Subcutaneous abdominal adipose tissue (tissue), 5 donors: ENCODE measurements at regions not wholly inside any gene's neighbourhood (a gene's known extent, or its start where the extent isn't known, plus 50 kb on each side); places are given as distances from the start of the nearest gene placed in this dataset.

Source experiments
- H3K27ac ChIP-seq: one replicate; pipeline ENCODE4 v1.7.0; 2013; ENCODE audit warnings: low read depth, mild to moderate bottlenecking, inconsistent platforms, low read length, moderate library complexity
- H3K27me3 ChIP-seq, 5 donors: one replicate each; pipeline ENCODE4 v1.7.0; 2013; ENCODE audit warnings: low read length in 5 of 5, inconsistent platforms in 1 of 5; ENCODE audit not compliant: control insufficient read depth in 5 of 5, insufficient read depth in 4 of 5
- H3K36me3 ChIP-seq, 5 donors: one replicate each; pipeline ENCODE4 v1.7.0; 2013; ENCODE audit warnings: low read length in 5 of 5; ENCODE audit not compliant: control insufficient read depth in 5 of 5, insufficient read depth in 5 of 5
- H3K4me1 ChIP-seq, 5 donors: one replicate each; pipeline ENCODE4 v1.7.0; 2013; ENCODE audit warnings: low read length in 5 of 5, mild to moderate bottlenecking in 3 of 5, moderate library complexity in 1 of 5; ENCODE audit not compliant: control insufficient read depth in 5 of 5, insufficient read depth in 5 of 5
- H3K4me3 ChIP-seq, 5 donors: one replicate each; pipeline ENCODE4 v1.7.0; 2013; ENCODE audit warnings: low read length in 5 of 5, low read depth in 1 of 5
- H3K9ac ChIP-seq, 5 donors: one replicate each; pipeline ENCODE4 v1.7.0; 2013; ENCODE audit warnings: low read length in 5 of 5, mild to moderate bottlenecking in 4 of 5, moderate library complexity in 3 of 5
- H3K9me3 ChIP-seq, 5 donors: one replicate each; pipeline ENCODE4 v1.7.0; 2013; ENCODE audit warnings: low read length in 5 of 5; ENCODE audit not compliant: control insufficient read depth in 5 of 5
- donor health status: healthy.
- donor health status: healthy.
- donor health status: healthy.
- donor health status: healthy.
- donor health status: healthy.

GRCh38 chr15:93261845-93262244 lies 172.8 kb upstream of the RGMA start:
- H3K9me3 ChIP-seq: peaks cover 0 to 10% (median 0%) of the 10 kb centered on the region in 5 donors
- no peak overlapping the region for H3K4me3 ChIP-seq
- H3K4me1 ChIP-seq: no peaks in the 10 kb centered on the region
- no peak overlapping the region for H3K27ac ChIP-seq
- no peaks in the 10 kb centered on the region for H3K36me3 ChIP-seq
- no peaks in the 10 kb centered on the region for H3K27me3 ChIP-seq
- H3K9ac ChIP-seq: no peak overlapping the region

DNA sequence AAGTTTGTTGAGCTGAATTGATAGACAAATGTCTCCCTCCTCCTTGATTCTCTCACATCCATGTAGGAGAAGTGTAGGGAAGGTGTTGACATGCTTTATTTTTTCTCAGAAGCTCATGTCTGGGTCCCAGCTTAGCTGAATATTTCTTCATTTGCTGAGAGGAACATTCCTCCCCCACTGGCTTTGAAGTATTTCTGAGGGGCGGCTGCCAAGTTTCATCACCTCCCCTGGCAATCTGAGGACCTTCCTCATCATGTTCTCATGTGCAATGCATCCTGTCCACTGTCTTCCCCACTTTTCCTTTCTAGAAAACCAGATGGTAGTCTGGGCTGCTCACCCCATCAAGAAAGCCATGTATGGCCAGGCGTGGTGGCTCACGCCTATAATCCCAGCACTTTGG lies 168.9 kb upstream of the RGMA start:
- H3K4me3 ChIP-seq: no peak overlapping the region
- H3K9me3 ChIP-seq: peaks cover 0 to under 1% (median 0%) of the 10 kb centered on the region in 5 donors
- H3K27me3 ChIP-seq: no peaks in the 10 kb centered on the region
- no peak overlapping the region for H3K9ac ChIP-seq
- H3K36me3 ChIP-seq: no peaks in the 10 kb centered on the region
- peaks cover 1 to 16% (median 11%) of the 10 kb centered on the region in 5 donors for H3K4me1 ChIP-seq
- H3K27ac ChIP-seq: no peak overlapping the region

DNA sequence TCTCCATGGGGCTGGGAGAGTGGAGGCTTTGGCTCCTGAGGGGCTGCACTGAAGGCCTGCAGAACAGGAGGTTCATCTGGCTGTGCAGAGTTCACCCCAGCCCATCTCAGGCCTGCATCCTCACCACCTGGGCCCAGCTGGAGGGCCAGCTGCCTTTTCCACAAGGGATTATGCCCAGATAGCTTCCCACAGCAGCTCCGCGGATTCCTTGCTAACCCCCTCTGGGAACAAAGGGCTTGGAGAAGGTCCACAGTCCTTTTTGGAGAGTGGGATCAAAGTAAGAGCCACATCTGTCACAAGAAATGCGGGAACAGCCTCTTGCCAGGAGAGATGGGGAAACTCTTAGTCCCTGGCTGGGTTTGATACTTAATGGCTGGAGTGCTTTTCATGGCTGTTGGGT lies 164.7 kb upstream of the RGMA start:
- H3K4me3 ChIP-seq: no peak overlapping the region
- no peak overlapping the region for H3K9ac ChIP-seq
- no peaks in the 10 kb centered on the region for H3K36me3 ChIP-seq
- H3K27ac ChIP-seq: no peak overlapping the region
- H3K4me1 ChIP-seq: peaks cover 5 to 44% (median 35%) of the 10 kb centered on the region in 5 donors
- H3K27me3 ChIP-seq: no peaks in the 10 kb centered on the region
- H3K9me3 ChIP-seq: no peaks in the 10 kb centered on the region

DNA sequence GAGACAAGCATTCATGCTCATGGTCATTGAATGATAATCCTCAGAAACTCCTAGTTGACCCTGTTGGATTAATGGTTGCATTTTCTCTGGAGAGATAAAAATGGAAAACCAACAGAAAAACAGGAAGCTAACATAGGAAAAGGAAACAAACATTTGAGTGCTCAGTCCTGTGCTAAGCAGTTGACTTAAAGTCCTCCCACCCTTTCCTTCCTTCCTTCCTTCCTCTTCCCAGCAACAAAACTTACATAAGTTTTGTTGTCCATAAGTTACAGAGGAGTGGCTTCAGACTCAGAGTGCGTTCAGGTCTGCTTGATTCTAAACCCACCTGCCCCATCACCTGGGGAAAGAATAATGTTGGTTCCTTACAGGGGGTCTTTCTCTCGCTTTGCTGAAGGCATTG lies 163.8 kb upstream of the RGMA start:
- Histone ChIP-seq H3K4me1 (peaks cover 8 to 49% (median 40%) of the 10 kb centered on the region in 5 donors), H3K9me3 (no peaks in the 10 kb centered on the region), H3K4me3 (peak overlapping the region in 2 of 5 donors; percentile 0 to 4), H3K27me3 (no peaks in the 10 kb centered on the region), H3K9ac (no peak overlapping the region), H3K27ac (no peak overlapping the region), H3K36me3 (no peaks in the 10 kb centered on the region)

DNA sequence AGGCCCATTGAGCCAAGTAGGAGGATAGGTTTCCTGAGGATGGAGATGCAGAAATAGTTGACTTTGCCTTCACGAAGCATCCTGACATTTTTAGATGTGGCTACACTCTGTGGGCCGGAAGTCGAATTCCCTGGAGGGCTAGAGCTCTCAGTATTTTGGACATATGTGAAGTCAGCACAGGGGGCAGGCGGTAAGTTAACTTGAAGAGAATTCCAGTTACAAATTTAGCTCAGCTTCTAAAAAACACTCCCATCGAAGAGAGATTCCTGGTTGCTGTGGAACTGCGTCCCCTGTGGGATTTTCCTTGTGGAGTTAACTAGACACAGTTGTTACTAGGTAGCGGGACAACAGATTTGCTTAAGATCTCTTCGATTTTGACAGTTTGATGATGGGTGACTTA lies 161.9 kb upstream of the RGMA start:
- Histone ChIP-seq H3K36me3 (no peaks in the 10 kb centered on the region), H3K4me3 (no peak overlapping the region), H3K9ac (no peak overlapping the region), H3K4me1 (peaks cover 8 to 57% (median 46%) of the 10 kb centered on the region in 5 donors), H3K27me3 (no peaks in the 10 kb centered on the region), H3K27ac (peak overlapping the region; percentile 4), H3K9me3 (no peaks in the 10 kb centered on the region)

DNA sequence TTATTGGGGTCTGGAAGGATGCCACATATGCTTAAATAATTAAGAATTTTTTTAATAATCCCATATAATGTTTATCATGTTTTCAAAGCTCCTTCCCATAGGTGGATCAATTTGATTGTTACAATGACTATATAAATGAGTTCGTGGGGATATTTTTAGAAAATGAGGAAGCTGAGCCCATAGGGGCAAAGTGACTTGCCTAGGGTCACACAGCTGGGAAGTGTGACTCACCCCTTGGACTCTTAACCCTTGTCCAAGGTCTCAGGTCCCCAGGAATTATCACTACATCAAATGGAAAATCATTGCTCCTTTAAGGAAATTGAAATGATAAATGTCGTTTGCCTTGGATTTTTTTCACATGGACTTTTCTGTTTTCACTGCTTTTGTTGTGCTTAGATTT lies 161.2 kb upstream of the RGMA start:
- Histone ChIP-seq H3K9ac (no peak overlapping the region), H3K9me3 (no peaks in the 10 kb centered on the region), H3K36me3 (no peaks in the 10 kb centered on the region), H3K27ac (peak overlapping the region; percentile 4), H3K27me3 (no peaks in the 10 kb centered on the region), H3K4me3 (no peak overlapping the region), H3K4me1 (peaks cover 8 to 57% (median 42%) of the 10 kb centered on the region in 5 donors)

DNA sequence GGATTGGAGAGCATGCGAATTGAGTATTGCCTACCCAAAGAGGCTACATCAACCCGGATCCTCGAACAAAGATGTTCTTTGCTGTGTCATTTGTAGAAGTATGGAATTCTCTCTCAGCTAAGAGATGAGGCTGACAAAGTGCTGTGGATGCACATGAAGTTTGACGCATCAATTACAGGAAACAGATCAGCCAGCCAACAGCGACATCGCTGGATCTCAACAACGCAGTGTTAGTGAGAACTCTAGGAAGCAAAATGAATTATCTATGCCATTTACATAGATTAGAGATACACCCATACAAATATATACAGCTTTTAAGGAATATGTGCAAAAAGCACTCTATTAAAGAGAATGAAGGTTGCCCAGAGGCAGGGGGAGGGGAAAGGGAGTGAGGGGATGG lies 160.6 kb upstream of the RGMA start:
- Histone ChIP-seq H3K36me3 (no peaks in the 10 kb centered on the region), H3K9me3 (no peaks in the 10 kb centered on the region), H3K9ac (no peak overlapping the region), H3K27me3 (no peaks in the 10 kb centered on the region), H3K4me1 (peaks cover 8 to 57% (median 42%) of the 10 kb centered on the region in 5 donors), H3K27ac (peak overlapping the region; percentile 4), H3K4me3 (no peak overlapping the region)

- no peak overlapping the region for H3K27ac ChIP-seq
- H3K27me3 ChIP-seq: no peaks in the 10 kb centered on the region
- peaks cover 7 to 44% (median 28%) of the 10 kb centered on the region in 5 donors for H3K4me1 ChIP-seq
- H3K9me3 ChIP-seq: no peaks in the 10 kb centered on the region
- H3K36me3 ChIP-seq: no peaks in the 10 kb centered on the region
- peak overlapping the region in 3 of 5 donors; percentile 6 to 46 (median 29) for H3K4me3 ChIP-seq
- H3K9ac ChIP-seq: peak overlapping the region in 1 of 5 donors; percentile 21
These were observed 158.6 kb upstream of the RGMA start for GRCh38 chr15:93247466-93248121.

- Histone ChIP-seq H3K9me3 (no peaks in the 10 kb centered on the region), H3K36me3 (no peaks in the 10 kb centered on the region), H3K4me1 (peaks cover 0 to 33% (median 19%) of the 10 kb centered on the region in 5 donors), H3K4me3 (no peak overlapping the region), H3K9ac (no peak overlapping the region), H3K27ac (no peak overlapping the region), H3K27me3 (no peaks in the 10 kb centered on the region)
These were observed 157.5 kb upstream of the RGMA start for GRCh38 chr15:93246266-93247242.

- Histone ChIP-seq H3K36me3 (no peaks in the 10 kb centered on the region), H3K9me3 (no peaks in the 10 kb centered on the region), H3K4me3 (no peak overlapping the region), H3K9ac (no peak overlapping the region), H3K27me3 (no peaks in the 10 kb centered on the region), H3K27ac (no peak overlapping the region), H3K4me1 (peaks cover 0 to 24% (median 14%) of the 10 kb centered on the region in 5 donors)
These were observed 156.6 kb upstream of the RGMA start for GRCh38 chr15:93245661-93246042.
